GM12865 (cell line): ENCODE measurements at regions not wholly inside any gene's neighbourhood (a gene's known extent, or its start where the extent isn't known, plus 50 kb on each side); places are given as distances from the start of the nearest gene placed in this dataset.
A peak's percentile ranks its signal among the peaks of the same experiment; 100 is the strongest.
"Not testable (repeated sequence)": the region's sequence is repeated elsewhere in the genome, so short reads cannot be mapped to it uniquely, and the experiment has no call there.

Experiments
- DNase-seq: peaks from one replicate; pipeline ENCODE4 v3.0.0; 2010; ENCODE audit warnings: low read depth
- H3K4me3 ChIP-seq: 2 replicates; pipeline ENCODE4 v1.5.1; 2011; ENCODE audit warnings: mild to moderate bottlenecking, low read depth, low read length, control low read depth
- TF ChIP-seq, protein P1 (sequence below): IDR thresholded peaks from 2 replicates; pipeline ENCODE4 v1.5.1; 2011; ENCODE audit warnings: low read length, control low read depth, low read depth, inconsistent platforms; ENCODE audit not compliant: insufficient read depth; ENCODE audit errors: missing control alignments

DNA sequence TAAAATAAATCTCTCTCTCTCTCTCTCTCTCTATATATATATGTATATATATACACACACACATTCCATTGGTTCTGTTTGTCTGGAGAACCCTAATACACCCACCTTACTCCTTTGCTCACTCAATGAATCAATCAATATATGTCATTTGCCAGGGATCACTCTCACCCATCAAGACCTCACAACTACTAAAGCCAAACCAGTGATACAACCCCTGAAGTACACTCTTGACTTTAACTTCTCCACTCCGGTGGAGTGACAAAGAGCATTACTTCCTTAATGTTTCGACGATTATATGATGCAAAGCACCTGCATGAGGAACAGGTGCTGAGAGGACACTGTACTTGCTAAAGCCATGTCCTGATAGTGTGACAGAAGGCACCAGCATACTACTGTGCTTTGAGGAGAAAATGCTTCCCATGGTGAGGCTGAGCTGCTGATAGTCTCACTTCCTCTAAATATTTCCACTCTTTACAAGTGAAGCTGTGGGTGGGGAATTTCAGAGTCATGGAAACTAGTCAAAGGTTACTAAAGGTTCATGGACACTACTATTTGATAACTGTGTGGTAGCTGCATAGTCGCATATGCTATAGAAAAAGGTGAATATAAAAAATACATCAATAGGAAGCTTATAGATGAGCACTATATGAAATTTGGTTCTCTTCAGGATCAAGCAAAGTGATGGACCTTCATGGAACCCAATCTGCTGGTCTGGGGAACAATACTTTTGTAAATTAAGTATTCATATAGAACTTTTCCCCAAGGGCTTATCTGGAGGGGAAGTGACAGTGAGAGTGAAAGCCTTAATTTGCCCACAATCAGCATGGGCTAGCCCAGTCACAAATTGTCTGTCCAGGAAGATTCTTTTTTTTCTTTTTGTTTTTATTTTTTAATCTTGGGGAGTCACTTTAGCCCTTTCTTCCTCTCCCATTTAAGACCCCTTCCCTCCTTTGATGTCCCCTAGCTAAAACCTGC, 141.9 kb upstream of the NEDD9 start:
- TF ChIP-seq, protein P1, sequence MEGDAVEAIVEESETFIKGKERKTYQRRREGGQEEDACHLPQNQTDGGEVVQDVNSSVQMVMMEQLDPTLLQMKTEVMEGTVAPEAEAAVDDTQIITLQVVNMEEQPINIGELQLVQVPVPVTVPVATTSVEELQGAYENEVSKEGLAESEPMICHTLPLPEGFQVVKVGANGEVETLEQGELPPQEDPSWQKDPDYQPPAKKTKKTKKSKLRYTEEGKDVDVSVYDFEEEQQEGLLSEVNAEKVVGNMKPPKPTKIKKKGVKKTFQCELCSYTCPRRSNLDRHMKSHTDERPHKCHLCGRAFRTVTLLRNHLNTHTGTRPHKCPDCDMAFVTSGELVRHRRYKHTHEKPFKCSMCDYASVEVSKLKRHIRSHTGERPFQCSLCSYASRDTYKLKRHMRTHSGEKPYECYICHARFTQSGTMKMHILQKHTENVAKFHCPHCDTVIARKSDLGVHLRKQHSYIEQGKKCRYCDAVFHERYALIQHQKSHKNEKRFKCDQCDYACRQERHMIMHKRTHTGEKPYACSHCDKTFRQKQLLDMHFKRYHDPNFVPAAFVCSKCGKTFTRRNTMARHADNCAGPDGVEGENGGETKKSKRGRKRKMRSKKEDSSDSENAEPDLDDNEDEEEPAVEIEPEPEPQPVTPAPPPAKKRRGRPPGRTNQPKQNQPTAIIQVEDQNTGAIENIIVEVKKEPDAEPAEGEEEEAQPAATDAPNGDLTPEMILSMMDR, result no peak
- no peak overlapping the region; the same call in 1 of the 2 replicates for H3K4me3 ChIP-seq
- peak; percentile 92 for DNase-seq

- H3K4me3 ChIP-seq, result no peak overlapping the region
- TF ChIP-seq, protein P1, result no peak
- DNase-seq, result no peak
These were observed 140.7 kb upstream of the NEDD9 start for GRCh38 chr6:11373208-11373607.

DNA sequence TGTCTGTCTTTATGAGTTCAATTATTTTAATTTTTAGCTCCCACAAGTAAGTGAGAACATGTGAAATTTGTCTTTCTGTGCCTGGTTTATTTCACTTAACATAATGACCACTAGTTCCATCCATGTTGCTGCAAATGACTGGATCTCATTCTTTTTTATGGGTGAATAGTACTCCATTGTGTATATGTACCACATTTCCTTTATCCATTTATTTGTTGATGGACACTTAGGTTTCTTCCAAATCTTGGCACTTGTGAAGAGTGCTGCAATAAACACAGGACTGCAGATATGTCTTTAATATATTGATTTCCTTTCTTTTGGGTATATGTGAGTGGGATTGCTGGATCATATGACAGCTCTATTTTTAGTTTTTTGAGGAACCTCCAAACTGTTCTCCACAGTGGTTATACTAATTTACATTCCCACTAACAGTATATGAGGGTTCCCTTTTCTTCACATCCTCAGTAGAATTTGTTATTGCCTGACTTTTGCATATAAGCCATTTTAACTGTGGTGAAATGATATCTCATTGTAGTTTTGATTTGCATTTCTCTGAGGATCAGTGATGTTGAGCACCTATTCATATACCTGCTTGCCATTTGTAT, 139.8 kb upstream of the NEDD9 start:
- H3K4me3 ChIP-seq, DNase-seq: not testable (repeated sequence)

GRCh38 chr6:11370191-11371018, 137.9 kb upstream of the NEDD9 start:
- TF ChIP-seq, protein P1, result no peak
- no peak overlapping the region for H3K4me3 ChIP-seq
- no peak for DNase-seq

DNA sequence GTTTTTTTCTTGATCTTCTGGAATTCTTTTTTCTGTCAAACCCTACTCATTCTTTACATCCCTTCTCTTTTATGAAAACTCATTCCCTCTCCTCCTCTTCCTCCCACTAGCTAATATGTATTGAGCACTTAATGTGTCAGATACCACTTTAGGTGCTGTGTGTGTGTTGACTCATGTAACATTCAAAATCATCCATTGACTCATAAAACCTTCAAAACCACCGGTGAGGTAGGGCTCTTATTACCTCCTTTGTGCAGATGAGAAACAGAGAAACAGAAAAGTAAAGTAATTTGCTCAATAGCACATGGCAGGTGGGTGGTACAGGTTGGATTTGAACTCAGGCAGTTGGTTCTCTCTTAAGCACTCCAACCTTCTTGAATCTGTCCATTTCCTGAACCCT, 136.3 kb upstream of the NEDD9 start:
- peak; percentile 58 for DNase-seq
- TF ChIP-seq, protein P1, result no peak
- no peak overlapping the region for H3K4me3 ChIP-seq

GRCh38 chr6:11368264-11368663, 135.8 kb upstream of the NEDD9 start:
- H3K4me3 ChIP-seq, result no peak overlapping the region
- no peak for DNase-seq

More at GRCh38 chr6:11368264-11368663, 135.8 kb upstream of the NEDD9 start:
- TF ChIP-seq, protein P1, result no peak
